ENCODE measurements at regions not wholly inside any gene's neighbourhood (a gene's known extent, or its start where the extent isn't known, plus 50 kb on each side); places are given as distances from the start of the nearest gene placed in this dataset.

DNA sequence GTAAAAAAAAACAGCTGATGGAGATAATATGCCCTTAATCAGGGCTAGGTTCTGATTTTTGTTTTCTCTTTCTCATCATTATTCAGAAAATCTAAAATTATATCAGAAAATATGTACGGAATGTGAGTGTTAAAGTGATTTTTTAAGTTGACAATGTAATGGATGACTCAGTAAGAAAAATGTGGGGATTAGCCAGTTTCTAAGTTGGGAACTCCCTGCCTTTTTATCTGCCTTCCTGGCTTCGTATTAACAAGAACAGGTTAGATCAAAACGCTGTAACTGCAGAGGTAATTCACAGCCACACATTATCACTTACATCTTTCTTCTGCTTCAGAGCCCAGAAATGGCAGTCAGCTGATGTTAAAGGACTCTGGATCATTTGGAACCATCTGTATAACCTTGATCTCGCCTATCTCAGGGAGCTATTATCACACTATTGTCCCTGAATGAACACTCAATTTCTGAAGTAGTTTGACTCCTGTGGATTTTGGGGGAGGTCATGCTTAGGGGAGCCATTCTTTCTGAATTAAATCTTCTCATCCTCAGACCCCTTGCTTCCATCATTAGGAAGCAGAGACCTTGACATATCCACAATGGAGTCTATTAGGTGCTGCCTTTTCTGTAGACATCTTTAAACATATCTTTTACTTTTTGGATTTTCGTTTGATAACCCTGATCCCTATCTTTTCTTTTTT lies 135.7 kb upstream of the SLC16A7 start:
- TF ChIP-seq POLR2A (IDR thresholded peaks at IDR 0.05) (no peak), CTCF (IDR thresholded peaks at IDR 0.05) (no peak), EP300 (IDR thresholded peaks at IDR 0.05) (no peak)
- Histone ChIP-seq H3K27ac (no peak overlapping the region), H3K4me3 (no peak overlapping the region), H3K9me3 (no peaks in the 10 kb centered on the region), H3K4me1 (ENCODE audit: insufficient read depth) (no peaks in the 10 kb centered on the region), H3K27me3 (no peaks in the 10 kb centered on the region), H3K36me3 (no peaks in the 10 kb centered on the region)
- no peak for DNase-seq
- intact Hi-C loops (cut with DNase I), result no loop called here
- WGBS, 3 donors, result 37 to 43% (median 40%) methylated on average over 5 of the region's 5 CpGs

DNA sequence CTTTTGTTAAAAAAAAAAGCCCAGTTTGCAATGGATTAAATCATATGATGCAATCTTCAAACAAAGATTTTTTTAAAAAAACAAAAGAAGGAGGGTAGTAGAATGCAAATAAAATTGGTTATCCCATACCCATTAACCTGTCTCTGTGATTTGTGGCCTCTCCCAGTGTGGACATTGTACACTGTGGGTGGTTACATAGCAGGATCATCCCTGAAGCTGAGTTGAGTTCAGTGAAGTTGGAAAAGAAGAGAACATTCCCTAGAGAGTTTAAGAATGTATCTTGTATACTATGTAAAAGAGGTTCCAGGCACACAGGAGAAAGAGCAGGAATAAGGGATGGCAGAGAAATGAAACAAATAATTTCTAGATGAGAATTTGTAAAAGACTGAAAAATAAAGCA lies 142.4 kb upstream of the SLC16A7 start:
- H3K27me3 ChIP-seq, result no peaks in the 10 kb centered on the region
- H3K4me1 ChIP-seq (ENCODE audit: insufficient read depth), result no peaks in the 10 kb centered on the region
- DNase-seq, result no peak
- no peaks in the 10 kb centered on the region for H3K36me3 ChIP-seq
- no peak for TF ChIP-seq EP300 (IDR thresholded peaks at IDR 0.05)
- H3K27ac ChIP-seq, result no peak overlapping the region
- intact Hi-C loops (cut with DNase I), result no loop called here
- no peaks in the 10 kb centered on the region for H3K9me3 ChIP-seq
- no peak overlapping the region for H3K4me3 ChIP-seq

- no peaks in the 10 kb centered on the region for H3K27me3 ChIP-seq
- H3K9me3 ChIP-seq, result no peaks in the 10 kb centered on the region
- intact Hi-C loops (cut with DNase I), result no loop called here
- no peaks in the 10 kb centered on the region for H3K4me1 ChIP-seq (ENCODE audit: insufficient read depth)
- H3K4me3 ChIP-seq, result no peak overlapping the region
- no peak overlapping the region for H3K27ac ChIP-seq
- no peaks in the 10 kb centered on the region for H3K36me3 ChIP-seq
- TF ChIP-seq EP300 (IDR thresholded peaks at IDR 0.05) (no peak), CTCF (IDR thresholded peaks at IDR 0.05) (no peak), POLR2A (IDR thresholded peaks at IDR 0.05) (no peak)
- no peak for DNase-seq
- WGBS, 3 donors, result 26 to 32% (median 30%) methylated on average over 2 of the region's 2 CpGs
Observed at GRCh38 chr12:59452746-59453145, 143.1 kb upstream of the SLC16A7 start.

DNA sequence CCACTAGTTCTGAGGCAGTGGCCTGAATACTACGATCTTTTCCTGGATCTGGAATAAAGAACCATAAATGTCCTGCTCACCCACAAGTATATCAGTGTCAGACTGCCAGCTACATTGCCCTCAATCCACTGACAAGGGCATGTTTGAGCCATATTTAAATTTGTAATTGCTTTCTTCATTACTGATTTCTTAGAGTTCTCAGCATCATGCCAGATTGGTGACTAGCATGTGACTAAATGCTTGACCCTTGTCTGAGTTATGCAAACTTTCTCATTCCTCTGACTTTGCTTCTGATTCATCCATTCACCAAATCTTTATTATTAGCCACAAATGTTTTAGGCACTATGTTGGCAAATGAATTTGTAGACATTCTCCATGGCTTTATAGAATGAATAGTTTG lies 143.6 kb upstream of the SLC16A7 start:
- H3K27ac ChIP-seq, result no peak overlapping the region
- no peaks in the 10 kb centered on the region for H3K27me3 ChIP-seq
- 59 to 71% (median 62%) methylated on average over 1 of the region's 1 CpG for WGBS, 3 donors
- no peaks in the 10 kb centered on the region for H3K4me1 ChIP-seq (ENCODE audit: insufficient read depth)
- no peak for TF ChIP-seq EP300 (IDR thresholded peaks at IDR 0.05)
- no peak for TF ChIP-seq CTCF (IDR thresholded peaks at IDR 0.05)
- no peak for TF ChIP-seq POLR2A (IDR thresholded peaks at IDR 0.05)
- H3K36me3 ChIP-seq, result no peaks in the 10 kb centered on the region
- intact Hi-C loops (cut with DNase I), result no loop called here
- H3K9me3 ChIP-seq, result no peaks in the 10 kb centered on the region
- H3K4me3 ChIP-seq, result no peak overlapping the region
- no peak for DNase-seq

DNA sequence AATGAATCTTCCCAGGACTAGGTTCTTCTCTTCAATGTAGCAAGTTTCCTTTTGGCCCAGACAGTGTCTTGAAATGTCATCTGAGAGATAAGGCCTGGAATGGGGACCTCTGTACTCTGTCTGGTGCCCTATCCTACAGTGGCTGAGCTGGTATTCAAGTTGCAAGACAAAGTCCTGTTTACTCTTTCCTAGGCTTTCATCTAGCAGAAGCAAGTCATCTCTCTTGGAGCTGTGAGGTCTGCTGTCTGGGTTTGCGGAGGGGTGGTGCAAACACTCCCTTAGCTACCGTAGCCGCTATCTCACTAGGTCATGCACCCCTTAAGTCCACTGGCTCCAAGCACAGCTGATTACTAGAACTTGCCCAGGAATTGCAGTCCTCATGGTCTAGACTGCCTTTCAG lies 149.7 kb upstream of the SLC16A7 start:
- WGBS, 3 donors, result 58 to 78% (median 64%) methylated on average over 3 of the region's 3 CpGs

More for the DNA sequence above, 149.7 kb upstream of the SLC16A7 start:
- Histone ChIP-seq H3K4me1 (ENCODE audit: insufficient read depth) (no peaks in the 10 kb centered on the region), H3K27me3 (no peaks in the 10 kb centered on the region), H3K36me3 (no peaks in the 10 kb centered on the region), H3K27ac (no peak overlapping the region), H3K4me3 (no peak overlapping the region), H3K9me3 (no peaks in the 10 kb centered on the region)
- TF ChIP-seq POLR2A (IDR thresholded peaks at IDR 0.05), result no peak
- DNase-seq, result no peak
- intact Hi-C loops (cut with DNase I), result no loop called here

Measured in ovary (tissue), 7 donors.